Inflammatory macrophage treated with lipopolysaccharide for 4 hours (primary cell): ENCODE measurements at regions not wholly inside any gene's neighbourhood (a gene's known extent, or its start where the extent isn't known, plus 50 kb on each side); places are given as distances from the start of the nearest gene placed in this dataset.

Source experiments
- DNase-seq: peaks from one replicate; pipeline ENCODE4 v3.0.0-alpha.2; 2020

DNA sequence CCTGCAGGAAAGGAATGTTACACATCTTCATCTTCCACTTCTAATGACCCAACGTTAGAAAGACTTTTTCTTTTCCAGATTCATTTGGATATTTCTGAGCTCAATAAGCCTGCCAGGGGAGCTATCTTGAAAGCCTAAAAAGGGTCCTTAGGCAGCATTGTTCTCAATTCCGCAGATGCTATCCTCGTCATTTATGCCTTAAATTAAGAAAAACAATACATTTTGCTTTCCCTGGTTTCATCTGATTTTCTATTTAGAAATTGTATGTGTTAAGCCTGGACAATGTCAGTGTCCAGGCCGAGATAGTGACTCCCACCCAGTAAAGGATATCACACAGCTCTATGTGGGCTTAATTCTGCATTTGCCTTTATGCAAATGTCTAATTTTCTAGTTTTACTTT, 721.3 kb downstream of the DIAPH3 start:
- no peak for DNase-seq

DNA sequence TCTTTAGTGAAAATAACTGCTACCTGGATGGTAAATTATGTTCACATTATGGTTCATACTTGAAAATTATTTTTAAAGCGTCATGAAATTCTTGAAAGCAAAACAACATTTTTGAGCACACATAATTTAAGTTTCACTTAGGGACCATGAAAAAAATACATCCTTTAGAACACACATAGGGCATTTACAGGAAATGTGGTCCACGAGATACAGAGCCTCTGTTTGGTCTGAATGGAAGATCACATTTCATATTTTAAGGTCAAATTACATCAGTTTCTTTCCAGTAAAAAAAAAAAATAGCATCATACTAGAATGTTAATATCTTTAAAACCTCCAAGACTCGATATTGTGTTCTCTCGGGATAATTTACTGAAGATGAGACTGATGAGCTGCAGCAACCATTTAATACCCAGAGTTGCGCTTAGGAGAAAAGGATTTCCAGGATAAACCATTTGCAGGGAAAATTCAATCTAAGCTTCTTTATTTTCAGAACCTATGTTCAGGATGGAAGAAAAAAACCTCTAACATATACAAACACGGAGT, 720.7 kb downstream of the DIAPH3 start:
- no peak for DNase-seq

DNA sequence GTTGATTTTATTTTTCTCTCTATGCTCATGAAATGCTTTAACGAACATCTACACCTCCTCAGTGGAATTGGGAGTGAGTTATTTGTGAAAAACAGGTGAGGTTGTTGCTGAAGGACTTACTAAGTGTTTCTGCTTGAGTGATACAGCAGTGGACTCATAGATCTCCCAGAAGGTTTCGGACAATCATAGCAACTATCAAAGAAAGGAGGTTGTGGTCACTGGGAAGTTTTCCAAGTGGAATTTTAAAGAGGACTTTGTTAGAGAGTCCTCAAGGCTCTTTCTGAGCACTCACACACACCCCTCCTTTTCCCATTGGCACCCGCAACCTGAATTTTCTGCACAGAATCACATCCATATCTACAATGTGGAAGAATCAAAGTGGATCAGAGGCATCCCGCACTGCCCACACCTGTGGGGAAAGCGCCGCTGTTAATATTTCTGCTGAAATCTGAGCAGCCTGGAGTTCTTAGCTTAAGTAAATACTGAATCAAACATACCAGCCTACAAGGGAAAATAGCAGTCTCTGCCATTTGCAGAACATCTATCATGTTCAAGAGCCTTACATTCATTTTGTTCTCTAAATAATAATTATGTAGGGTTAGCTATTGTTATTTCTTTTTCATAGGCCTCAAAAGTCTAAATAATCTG, 719.4 kb downstream of the DIAPH3 start:
- DNase-seq: no peak

DNA sequence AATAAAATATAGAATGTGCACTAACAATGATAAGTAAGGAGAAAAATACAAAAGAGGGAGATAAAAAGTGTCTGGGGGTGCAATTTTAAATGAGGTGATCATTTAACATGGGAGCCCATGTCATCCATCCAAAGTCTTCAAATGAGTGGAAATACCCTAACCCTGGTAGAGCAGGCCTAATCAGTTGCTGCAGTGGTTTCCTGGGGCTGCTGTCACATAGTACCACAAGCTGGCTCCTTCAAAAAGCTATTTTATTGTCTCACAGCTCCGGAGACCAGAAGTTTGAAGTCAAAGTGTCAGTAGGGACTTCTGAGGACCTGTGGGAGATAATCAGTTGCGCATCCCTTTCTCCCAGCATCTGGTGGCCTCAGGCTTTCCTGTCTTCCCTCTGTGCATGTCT, 717.9 kb downstream of the DIAPH3 start:
- DNase-seq: no peak

DNA sequence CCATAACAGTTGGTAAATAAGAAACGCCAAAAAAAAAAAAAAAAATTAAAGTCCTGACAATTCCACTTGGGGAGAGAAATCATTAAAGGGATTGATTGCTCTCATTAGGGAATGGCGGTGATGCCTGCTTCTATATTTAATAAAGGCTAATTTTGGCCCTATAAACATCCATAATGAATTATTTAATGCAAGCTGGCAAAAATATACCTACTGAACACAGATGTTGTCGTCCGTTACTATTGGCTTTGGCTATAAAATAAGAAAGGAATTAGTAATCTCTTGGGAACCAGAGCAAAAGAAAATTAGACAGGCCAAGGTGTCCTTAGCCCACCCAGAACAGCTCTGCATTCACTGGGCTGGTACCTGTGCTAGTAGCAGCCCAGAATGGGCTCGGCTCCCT, 717.3 kb downstream of the DIAPH3 start:
- no peak for DNase-seq

DNA sequence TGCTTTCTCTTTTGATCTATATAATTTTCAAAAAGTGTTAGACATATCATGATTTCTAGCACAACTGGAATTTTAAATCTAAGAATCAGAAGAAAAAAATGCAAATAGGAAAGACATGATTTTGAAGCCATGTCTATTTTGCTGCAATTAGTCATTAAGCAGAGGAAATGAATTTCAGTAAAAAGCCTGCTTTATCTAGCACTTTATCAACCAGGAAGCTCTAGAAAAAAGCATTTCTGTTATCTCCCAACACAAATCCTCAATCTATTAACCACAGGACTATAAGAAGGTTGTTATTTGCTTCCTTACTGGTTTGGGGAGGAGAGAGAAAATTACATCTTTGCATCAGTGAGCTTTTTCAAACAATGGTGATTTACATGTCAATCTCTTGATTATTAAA, 716.7 kb downstream of the DIAPH3 start:
- no peak for DNase-seq

DNA sequence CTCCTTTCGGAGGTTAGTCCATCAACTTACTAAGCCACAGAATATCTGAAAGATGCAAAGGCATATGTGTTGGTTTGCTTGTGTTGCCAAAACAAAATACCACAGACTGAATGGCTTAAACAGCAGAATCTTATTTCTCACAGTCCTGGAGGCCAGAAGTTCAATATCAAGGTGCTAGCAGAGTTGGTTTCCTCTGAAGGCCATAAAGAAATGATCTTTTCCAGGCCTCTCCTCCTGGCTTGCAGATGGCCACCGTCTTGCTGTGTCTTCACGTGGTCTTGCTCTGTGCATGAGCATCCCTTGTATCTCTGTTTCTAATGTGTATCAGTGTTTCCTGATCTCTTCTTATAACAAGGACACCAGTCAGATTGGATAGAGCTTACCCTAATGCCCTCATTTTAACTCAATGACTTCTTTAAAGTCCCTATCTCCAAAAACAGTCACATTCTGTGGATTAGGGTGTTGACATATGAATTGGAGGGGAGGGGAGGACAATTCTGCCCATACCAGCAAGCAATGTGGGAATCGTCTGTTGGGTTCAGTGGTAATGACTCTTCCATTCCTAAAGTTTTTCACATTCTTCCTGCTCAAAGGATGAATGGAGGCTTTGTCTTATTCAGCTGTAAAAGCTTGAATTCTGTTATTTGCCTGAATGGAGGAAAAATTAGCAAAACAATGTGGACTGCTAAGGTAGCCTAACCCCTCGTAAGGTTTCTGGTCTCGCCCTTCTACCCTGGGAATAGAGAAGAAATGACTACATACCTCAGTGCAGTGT, 715.7 kb downstream of the DIAPH3 start:
- DNase-seq: no peak

DNA sequence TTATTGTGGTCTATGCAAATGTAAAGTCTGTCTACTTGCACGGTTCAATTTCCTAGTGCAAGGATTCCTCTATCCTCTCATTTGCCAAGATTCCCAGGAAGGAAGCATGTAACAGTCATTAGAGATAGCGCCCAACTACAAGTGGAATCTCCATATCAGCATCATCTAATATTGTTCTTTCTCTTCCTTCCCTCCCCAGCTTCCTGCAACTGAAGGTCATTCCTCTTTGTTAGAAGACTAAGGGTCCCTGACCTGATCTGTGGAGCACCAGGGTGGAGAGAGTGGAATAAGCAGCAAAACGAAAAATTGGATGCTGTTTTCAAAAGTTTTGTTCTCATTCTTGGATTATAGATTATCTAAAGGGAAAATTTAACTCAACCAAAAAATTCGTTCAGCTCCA, 714.0 kb downstream of the DIAPH3 start:
- no peak for DNase-seq

DNA sequence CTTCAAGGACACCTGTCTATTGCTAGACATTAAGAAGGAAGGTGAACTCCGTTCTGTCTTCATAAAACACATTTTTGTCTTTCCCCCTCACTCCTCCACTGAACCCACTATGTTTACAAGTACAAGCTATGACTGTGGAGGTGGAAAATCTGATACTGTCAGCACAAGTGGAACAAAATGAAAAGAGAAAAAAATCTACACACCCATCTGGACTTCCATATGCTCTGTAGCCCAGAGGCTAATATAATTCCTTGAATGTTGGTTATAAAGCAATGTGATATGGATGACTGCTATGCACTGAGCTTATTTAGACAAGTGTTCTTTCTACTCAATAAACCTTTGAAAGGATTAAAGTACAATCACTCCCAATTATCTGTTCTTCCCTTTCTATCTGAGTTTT, 713.5 kb downstream of the DIAPH3 start:
- no peak for DNase-seq

DNA sequence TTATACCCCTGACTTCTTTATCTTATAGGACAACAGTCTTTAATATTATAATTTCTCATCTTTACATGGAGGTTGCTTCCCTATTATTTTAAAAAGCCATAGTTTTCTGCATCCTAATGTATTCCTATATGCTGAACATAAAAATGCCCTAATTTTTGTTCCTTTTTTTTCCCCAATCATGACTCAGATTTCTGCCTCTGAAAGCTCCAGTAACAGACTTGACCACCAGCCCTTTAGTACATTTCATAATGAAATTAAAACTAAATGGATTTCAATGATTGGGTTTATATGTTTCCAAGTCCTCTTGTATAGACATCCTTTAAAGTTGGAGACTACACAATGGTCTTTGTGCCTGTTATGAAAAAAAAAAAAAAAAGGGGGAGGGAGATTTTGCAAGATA, 712.5 kb downstream of the DIAPH3 start:
- DNase-seq: peak; percentile 9

DNA sequence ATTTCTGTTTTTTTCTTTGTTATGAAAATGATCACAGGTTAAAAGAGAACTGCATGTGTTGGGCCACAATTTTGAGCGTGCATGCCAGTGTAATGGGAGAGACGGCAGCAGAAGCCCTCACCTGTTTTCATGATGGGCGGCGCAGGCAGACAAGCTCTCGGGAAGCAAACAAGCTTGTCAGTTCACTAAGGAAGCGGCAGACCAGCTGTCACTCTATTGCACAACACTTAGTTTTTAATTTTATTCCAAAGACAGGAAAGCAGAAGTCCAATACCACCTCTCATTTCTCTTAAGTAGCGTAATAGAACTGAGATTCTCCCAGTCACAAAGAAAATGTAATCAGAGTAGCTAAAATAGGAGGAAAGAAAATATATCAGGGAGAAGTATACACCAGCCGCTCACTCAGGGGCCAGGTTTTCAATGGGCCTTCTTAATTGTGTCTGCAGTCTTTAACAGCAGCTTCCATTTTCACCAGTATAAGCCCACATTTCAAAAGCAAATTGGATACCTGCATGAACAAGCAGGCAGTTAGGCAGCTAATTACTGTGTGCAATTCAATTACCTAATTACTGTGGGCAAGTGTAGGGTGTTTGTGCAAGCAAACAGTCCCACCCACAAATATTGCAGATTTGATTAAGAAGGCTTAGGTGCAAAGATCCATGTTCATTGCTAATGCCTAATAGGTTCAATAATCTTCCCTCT, 711.4 kb downstream of the DIAPH3 start:
- peak; percentile 62 for DNase-seq

DNA sequence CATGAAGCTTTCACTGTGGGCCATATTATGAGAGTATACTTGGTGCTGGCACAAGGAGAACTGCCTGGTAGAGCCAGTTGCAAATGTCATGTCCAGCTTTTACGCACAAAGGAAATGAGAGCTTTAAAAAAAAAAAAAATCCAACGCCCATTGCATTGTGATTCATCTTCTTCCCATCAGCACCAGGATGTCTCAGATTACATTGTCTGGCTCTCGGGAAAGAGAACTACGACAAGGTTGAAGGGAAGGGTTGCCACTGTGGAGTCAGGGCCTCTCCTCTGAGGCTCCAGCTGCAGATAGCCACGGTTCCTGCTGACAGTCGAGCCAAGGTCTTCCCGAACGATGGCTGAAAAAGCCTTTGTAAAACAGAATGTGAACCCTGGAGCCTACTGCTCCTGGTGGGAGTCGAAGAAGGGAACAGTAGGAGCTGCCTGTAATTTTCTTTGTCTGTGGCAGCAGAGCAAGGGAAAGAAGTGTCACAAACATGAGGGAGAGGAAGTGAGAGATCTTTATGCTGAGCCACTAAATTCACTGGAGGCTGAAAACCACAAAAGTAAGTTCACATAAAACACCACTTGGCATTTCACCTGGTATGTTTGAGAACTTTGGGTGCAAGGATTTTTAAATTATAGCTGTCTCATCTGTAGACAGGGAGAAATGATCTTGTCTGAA, 704.7 kb downstream of the DIAPH3 start:
- peak; percentile 6 for DNase-seq

DNA sequence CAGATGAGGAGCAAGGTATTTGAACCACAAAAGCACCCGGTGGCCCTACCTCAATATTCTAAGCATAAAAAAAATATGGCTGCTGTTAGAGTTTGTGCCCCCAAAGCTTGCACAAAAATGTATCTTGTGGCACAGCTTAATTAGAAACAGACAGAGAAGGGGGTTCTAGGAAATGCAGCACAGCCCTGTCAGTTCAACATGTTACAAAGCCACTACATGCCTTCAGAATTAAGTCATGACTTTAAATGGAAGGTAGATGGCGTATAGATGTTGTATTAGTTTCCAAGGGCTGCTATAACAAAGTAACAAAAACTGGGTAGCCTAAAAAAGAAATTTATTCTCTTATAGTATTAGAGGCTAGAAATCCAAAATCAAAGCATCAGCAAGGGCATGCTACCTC, 703.8 kb downstream of the DIAPH3 start:
- DNase-seq: no peak

DNA sequence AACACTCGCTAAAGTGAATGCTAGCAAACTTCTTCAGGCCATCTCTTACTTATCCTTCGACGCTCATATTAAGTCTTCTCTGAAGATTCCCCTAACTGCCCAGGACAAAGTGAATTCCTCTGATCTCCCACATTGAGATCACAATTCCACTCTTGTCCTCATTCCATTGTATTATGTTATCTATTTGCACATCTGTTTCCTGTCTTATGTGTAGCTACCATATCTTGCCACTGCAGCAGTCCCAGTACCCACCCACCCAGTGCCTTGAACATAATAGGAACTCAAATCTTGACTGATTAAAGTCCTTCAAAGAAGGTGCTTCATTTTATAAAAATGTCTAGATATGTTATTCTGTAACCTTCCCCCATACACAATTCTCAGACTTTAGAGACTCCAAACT, 702.3 kb downstream of the DIAPH3 start:
- DNase-seq: no peak

DNA sequence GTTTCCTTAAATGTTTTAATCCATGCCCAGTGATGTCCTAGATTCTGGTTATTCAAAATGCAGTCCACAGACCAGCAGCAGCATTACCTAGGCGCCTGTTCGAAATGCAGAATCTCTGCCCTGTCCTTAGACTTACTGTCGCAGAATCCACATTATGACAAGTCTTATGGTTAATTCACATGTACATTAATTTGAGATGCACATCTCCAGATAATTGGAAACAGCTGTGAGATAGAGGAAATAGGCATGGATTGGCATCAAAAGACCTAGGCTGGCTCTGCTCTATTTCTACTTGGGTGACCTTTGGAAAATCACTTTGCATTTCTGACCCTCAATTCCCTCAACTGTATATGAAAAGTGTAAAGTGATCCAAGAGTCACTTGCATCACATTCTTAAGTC, 700.7 kb downstream of the DIAPH3 start:
- no peak for DNase-seq

DNA sequence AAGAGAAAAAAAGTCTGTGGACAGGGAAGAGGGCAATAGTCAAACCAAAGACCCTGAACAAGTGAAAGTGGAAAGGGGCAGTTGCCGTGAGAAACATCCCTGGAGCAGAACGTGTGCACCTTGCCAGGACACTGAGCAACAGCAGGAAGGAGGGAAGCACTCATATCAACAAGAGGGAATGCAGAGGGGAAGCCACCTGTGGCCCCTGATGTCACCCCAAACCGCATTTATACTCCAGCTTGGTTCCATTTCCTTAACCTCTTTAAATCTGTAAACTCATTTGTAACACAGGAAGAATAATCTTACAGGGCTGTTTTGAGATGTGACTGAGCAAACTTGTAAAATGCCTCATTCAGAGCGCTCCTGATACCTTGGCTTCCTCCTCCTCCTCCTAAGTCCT, 698.8 kb downstream of the DIAPH3 start:
- DNase-seq: no peak

DNA sequence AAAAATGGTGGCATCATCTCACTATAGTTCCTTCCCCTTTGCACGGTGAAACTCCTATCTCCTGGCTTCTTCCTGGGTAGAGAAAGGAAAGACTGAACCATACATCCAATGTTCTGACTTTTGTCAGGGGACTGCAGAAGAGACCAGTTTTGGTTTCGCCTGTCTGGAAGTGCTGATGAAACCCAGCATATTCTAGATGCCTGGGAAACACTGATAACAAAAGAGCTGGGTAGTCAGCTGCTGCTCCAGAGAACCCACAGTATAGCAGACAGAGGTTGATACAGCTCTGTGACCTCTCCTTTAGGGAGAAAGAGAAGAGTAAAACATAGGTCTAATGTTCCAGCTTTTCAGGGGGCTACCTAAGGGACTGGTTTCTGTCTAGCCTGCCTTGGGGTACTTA, 695.3 kb downstream of the DIAPH3 start:
- no peak for DNase-seq

DNA sequence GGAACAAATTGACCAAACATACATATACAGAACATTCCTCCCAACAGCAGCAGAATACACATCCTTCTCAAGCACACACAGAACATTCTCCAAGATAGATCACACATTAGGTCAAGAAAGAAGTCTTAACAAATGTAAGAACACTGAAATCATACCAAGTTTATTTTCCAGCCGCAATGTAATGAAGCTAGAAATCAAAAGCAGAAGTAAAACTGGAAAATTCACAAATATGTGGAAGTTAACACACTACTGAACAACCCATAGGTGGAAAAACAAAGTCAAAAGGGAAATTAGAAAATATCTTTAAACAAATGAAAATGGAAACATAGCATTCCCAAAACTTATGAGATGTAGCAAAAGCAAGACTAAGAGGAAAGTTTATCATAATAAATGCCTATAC, 692.6 kb downstream of the DIAPH3 start:
- DNase-seq: peak; percentile 33

DNA sequence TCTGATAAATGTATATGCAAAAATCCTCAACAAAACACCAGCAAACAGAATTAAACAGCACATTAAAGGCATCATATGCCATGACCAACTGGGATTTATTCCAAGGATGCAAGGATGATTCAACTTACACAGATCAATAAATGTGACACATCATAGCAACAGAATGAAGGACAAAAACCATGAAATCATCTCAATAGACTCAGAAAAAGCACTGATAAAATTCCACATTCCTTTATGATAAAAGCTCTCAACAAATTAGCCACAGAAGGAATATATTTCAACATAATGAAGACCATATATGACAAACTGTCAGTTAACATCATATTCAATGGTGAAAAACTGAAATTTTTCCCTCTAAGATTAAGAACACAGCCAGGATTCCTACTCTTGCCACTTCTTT, 691.6 kb downstream of the DIAPH3 start:
- DNase-seq: no peak

DNA sequence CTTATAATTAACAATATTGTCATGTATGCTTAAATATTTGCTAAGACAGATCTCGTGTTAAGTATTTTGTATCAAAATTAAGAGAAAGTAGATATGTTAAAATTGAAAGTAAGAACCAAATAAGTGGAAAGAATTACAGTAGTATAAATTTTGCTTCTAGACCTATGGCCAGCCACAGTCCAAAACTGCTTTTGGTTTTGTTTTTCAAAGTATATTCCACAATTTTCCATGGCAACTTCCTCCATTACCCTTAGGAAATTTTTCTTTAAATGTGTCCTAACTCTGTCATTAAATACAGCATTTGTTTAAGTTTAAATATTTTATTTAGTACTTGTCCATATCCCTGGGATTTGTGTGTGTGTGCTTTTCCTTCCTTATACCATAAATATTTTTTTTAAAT, 689.0 kb downstream of the DIAPH3 start:
- no peak for DNase-seq

DNA sequence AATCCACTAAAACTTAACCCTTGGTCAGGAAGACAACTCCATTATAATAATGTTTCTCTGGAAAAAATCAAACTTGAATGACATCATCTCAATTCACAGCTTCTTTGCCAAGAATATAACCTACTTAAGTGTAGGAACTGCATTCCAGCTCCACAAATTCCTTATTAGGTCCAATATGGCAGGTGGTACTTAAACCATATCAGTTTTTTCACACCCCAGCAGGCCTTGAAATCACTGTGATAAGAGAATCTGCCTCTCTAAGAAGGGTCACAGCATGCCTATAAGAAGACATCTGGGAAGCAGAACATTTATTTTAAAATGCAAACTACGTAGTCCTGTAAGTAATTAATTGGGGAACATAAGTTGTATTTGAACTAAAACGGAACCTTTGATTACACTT, 687.8 kb downstream of the DIAPH3 start:
- no peak for DNase-seq

DNA sequence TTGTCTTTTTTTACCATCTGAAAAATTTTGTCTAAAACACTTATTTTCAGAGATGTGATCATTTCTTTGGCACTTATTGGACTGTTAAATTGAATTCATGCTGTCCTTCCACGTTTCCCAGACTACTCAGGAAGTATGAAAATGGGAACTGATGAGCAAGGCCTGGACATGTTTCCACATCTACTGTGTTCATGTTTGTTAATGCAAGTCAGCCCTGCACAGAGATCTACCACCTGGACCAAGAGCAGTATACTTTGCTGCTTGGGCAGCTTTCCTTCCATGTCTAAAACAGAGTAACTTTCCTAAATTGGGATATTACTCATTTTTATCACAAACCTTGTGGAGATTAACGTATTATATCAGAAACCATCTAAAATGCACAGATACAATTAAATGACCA, 687.4 kb downstream of the DIAPH3 start:
- DNase-seq: no peak

DNA sequence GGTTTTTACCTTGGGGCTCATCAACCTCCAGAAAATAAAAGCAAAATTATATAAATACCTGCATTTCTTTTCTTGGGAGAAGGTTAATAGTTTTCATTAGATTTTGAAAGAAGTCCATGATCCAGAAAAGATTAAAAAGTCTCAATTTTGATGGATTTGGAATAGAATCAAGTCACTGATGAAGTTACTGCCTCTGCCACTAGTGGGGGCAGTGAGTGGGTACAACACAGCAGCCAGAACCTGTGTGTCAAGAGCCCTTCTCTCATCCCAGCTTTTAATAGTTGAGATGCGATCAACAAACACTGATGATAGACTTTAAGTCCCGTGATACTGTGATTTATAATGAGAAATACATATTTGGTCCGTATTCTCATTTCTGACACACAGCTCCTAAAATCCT, 686.7 kb downstream of the DIAPH3 start:
- no peak for DNase-seq
